ENCODE measurements at regions not wholly inside any gene's neighbourhood (a gene's known extent, or its start where the extent isn't known, plus 50 kb on each side); places are given as distances from the start of the nearest gene placed in this dataset.

DNA sequence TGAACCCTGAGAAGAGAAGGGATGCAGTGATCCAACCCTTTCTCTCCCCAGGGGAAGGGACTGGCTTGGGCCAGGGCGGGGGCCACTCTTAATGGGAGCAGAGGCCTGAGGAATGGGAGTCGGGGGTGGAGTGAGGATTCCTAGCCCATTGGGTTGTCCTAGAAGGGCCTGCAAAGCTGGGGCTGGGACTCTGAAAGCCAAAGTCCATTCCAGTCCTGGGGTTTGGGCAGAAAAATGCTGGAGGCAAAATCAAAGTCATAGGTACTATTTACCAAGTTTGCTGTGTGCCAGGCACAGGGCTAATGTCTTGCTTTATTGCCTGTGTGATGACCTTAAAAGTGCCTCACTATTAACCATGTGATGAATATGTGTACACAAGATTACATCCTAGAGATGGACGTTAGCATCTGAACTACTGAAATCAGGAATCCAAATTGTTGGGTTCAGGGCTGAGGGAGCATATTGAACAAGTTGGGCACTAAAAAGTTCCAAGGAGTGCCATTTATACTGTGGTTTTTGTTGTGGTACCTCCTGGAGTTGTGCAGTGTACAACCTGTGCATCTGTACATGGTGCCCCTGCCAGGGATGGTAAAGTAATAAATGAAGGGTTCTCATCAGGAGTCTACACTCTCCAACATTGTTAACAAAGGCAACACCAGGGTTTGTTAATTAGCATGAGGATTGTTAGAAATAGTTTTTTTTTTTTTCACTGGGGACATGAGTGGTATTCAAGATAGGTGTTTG lies 84.4 kb upstream of the NKD1 start:
- no peak overlapping the region for H3K27ac ChIP-seq (ENCODE audit: low read depth, low read length)
- WGBS, 2 experiments (ENCODE audit: insufficient coverage in 1 of 2, insufficient read length in 1 of 2) = 73 to 91% methylated on average over 1 to 3 of the region's 3 CpGs
- TF ChIP-seq, protein P1, sequence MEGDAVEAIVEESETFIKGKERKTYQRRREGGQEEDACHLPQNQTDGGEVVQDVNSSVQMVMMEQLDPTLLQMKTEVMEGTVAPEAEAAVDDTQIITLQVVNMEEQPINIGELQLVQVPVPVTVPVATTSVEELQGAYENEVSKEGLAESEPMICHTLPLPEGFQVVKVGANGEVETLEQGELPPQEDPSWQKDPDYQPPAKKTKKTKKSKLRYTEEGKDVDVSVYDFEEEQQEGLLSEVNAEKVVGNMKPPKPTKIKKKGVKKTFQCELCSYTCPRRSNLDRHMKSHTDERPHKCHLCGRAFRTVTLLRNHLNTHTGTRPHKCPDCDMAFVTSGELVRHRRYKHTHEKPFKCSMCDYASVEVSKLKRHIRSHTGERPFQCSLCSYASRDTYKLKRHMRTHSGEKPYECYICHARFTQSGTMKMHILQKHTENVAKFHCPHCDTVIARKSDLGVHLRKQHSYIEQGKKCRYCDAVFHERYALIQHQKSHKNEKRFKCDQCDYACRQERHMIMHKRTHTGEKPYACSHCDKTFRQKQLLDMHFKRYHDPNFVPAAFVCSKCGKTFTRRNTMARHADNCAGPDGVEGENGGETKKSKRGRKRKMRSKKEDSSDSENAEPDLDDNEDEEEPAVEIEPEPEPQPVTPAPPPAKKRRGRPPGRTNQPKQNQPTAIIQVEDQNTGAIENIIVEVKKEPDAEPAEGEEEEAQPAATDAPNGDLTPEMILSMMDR (conservative IDR thresholded peaks at IDR 0.05) = no peak
- H3K9me3 ChIP-seq (ENCODE audit: control insufficient read depth, low read length) = no peaks in the 10 kb centered on the region
- H3K36me3 ChIP-seq (ENCODE audit: control insufficient read depth, insufficient read depth, low read length) = no peaks in the 10 kb centered on the region
- no peaks in the 10 kb centered on the region for H3K27me3 ChIP-seq (ENCODE audit: control insufficient read depth, insufficient read depth, low read length, poor library complexity, severe bottlenecking)
- DNase-seq = no peak
- Mint-ChIP-seq H3K4me1 (peaks cover 29% of the 10 kb centered on the region), H3K27ac (no peak overlapping the region), H3K27me3 (ENCODE audit: insufficient read depth) (peaks cover 38% of the 10 kb centered on the region), H3K4me3 (no peak overlapping the region), H3K36me3 (ENCODE audit: low read depth) (no peaks in the 10 kb centered on the region), H3K9me3 (no peaks in the 10 kb centered on the region)
- H3K4me3 ChIP-seq (ENCODE audit: low read length) = no peak overlapping the region
- peaks cover 4% of the 10 kb centered on the region for H3K4me1 ChIP-seq (ENCODE audit: control insufficient read depth, insufficient read depth, low read length)
- H3K9ac ChIP-seq (ENCODE audit: extremely low read depth, low read length, poor library complexity, severe bottlenecking) = no peak overlapping the region

DNA sequence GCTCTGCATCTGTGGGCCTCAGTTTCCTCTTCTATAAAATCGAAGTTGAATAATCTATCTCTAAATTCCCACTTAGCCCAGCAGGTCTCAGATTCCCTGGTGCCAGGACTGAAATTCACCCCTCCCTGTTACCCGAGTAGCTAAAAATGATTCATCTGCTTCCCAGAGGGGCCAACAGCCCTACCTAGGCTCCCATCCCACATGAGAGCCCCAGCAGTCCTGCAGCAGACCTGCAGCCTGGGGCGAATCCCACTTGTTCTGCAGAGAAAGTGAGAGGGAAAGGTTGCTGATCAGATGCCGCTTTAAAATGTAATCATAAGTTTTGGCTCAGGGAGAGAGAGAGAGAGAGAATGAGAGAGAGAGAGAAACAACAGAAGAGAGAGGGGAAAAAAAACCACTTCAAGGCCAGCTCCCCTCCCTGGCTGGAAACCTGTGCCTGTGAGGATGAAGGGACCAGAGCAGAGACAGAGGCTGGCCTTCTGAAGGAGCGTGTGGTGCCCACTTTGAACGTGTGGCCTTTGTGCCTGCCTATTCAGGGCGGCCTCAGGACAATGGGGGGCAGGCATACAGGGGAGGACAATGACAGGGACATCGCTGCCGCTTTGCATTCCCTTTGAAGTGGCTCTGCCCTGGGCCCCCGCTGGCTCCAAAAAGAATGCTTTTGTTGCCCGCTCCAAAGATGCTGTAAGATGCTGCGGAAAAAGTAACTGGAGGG lies 85.2 kb upstream of the NKD1 start:
- TF ChIP-seq, protein P1 (conservative IDR thresholded peaks at IDR 0.05) = no peak
- WGBS, 2 experiments (ENCODE audit: insufficient coverage in 1 of 2, insufficient read length in 1 of 2) = 26 to 43% methylated on average over 11 to 12 of the region's 12 CpGs
- Mint-ChIP-seq H3K9me3 (no peaks in the 10 kb centered on the region), H3K36me3 (ENCODE audit: low read depth) (no peaks in the 10 kb centered on the region), H3K4me1 (peaks cover 24% of the 10 kb centered on the region), H3K27ac (no peak overlapping the region), H3K4me3 (no peak overlapping the region), H3K27me3 (ENCODE audit: insufficient read depth) (peaks cover 34% of the 10 kb centered on the region)
- H3K36me3 ChIP-seq (ENCODE audit: control insufficient read depth, insufficient read depth, low read length) = no peaks in the 10 kb centered on the region
- H3K27me3 ChIP-seq (ENCODE audit: control insufficient read depth, insufficient read depth, low read length, poor library complexity, severe bottlenecking) = no peaks in the 10 kb centered on the region
- no peak overlapping the region for H3K4me3 ChIP-seq (ENCODE audit: low read length)
- no peaks in the 10 kb centered on the region for H3K4me1 ChIP-seq (ENCODE audit: control insufficient read depth, insufficient read depth, low read length)
- peak; percentile 74 for DNase-seq
- no peak overlapping the region for H3K9ac ChIP-seq (ENCODE audit: extremely low read depth, low read length, poor library complexity, severe bottlenecking)
- no peaks in the 10 kb centered on the region for H3K9me3 ChIP-seq (ENCODE audit: control insufficient read depth, low read length)
- H3K27ac ChIP-seq (ENCODE audit: low read depth, low read length) = no peak overlapping the region

GRCh38 chr16:50461400-50461760 lies 86.8 kb upstream of the NKD1 start:
- Histone ChIP-seq H3K9me3 (ENCODE audit: control insufficient read depth, low read length) (no peaks in the 10 kb centered on the region), H3K36me3 (ENCODE audit: control insufficient read depth, insufficient read depth, low read length) (no peaks in the 10 kb centered on the region), H3K4me1 (ENCODE audit: control insufficient read depth, insufficient read depth, low read length) (no peaks in the 10 kb centered on the region), H3K4me3 (ENCODE audit: low read length) (no peak overlapping the region), H3K9ac (ENCODE audit: extremely low read depth, low read length, poor library complexity, severe bottlenecking) (no peak overlapping the region), H3K27me3 (ENCODE audit: control insufficient read depth, insufficient read depth, low read length, poor library complexity, severe bottlenecking) (no peaks in the 10 kb centered on the region), H3K27ac (ENCODE audit: low read depth, low read length) (no peak overlapping the region)
- H3K27me3 Mint-ChIP-seq (ENCODE audit: insufficient read depth) = peaks cover 33% of the 10 kb centered on the region
- DNase-seq = peak; percentile 22
- no peaks in the 10 kb centered on the region for H3K36me3 Mint-ChIP-seq (ENCODE audit: low read depth)
- no peak overlapping the region for H3K4me3 Mint-ChIP-seq
- no peaks in the 10 kb centered on the region for H3K9me3 Mint-ChIP-seq
- WGBS, 2 experiments (ENCODE audit: insufficient coverage in 1 of 2, insufficient read length in 1 of 2) = 75 to 91% methylated on average over 1 to 4 of the region's 4 CpGs
- TF ChIP-seq, protein P1 (conservative IDR thresholded peaks at IDR 0.05) = no peak
- H3K4me1 Mint-ChIP-seq = peaks cover 22% of the 10 kb centered on the region
- no peak overlapping the region for H3K27ac Mint-ChIP-seq
